NCI-H748 (cell line): ENCODE measurements at regions not wholly inside any gene's neighbourhood (a gene's known extent, or its start where the extent isn't known, plus 50 kb on each side); places are given as distances from the start of the nearest gene placed in this dataset.
"Not testable (repeated sequence)": the region's sequence is repeated elsewhere in the genome, so short reads cannot be mapped to it uniquely, and the experiment has no call there.

ENCODE experiments used
- DNase-seq: peaks from one replicate; lab custom pipeline; 2025; ENCODE audit not compliant: unreplicated experiment; lab: John Stamatoyannopoulos, UW

GRCh38 chr1:105072850-105073249, 1323.2 kb downstream of the AMY1C start:
- DNase-seq: peak; percentile 6

GRCh38 chr1:105073660-105074059, 1324.0 kb downstream of the AMY1C start:
- no peak for DNase-seq

- no peak for DNase-seq
These were observed 1333.9 kb downstream of the AMY1C start for GRCh38 chr1:105083611-105084010.

- DNase-seq: peak; percentile 69
These were observed 1337.8 kb downstream of the AMY1C start for GRCh38 chr1:105087506-105087905.

- no peak for DNase-seq
These were observed 1338.5 kb downstream of the AMY1C start for GRCh38 chr1:105088166-105088565.

GRCh38 chr1:105093893-105094292, 1344.2 kb downstream of the AMY1C start:
- DNase-seq: not testable (repeated sequence)

GRCh38 chr1:105100102-105100501, 1350.4 kb downstream of the AMY1C start:
- peak; percentile 98 for DNase-seq

GRCh38 chr1:105101261-105101660, 1351.6 kb downstream of the AMY1C start:
- DNase-seq: no peak

- no peak for DNase-seq
These were observed 1352.7 kb downstream of the AMY1C start for GRCh38 chr1:105102371-105102770.

- no peak for DNase-seq
These were observed 1372.3 kb downstream of the AMY1C start for GRCh38 chr1:105122041-105122440.

GRCh38 chr1:105137543-105138457, 1388.1 kb downstream of the AMY1C start:
- DNase-seq: peak; percentile 75

GRCh38 chr1:105138458-105138893, 1388.8 kb downstream of the AMY1C start:
- DNase-seq: peak; percentile 77

GRCh38 chr1:105172788-105173187, 1423.1 kb downstream of the AMY1C start:
- DNase-seq: peak; percentile 94

- DNase-seq: no peak
These were observed 1431.1 kb downstream of the AMY1C start for GRCh38 chr1:105180789-105181188.

GRCh38 chr1:105204836-105205371, 1455.2 kb downstream of the AMY1C start:
- no peak for DNase-seq

- DNase-seq: no peak
These were observed 1458.9 kb downstream of the AMY1C start for GRCh38 chr1:105208581-105208980.

GRCh38 chr1:105210747-105211146, 1461.0 kb downstream of the AMY1C start:
- no peak for DNase-seq

GRCh38 chr1:105231378-105231777, 1481.7 kb downstream of the AMY1C start:
- DNase-seq: no peak

GRCh38 chr1:105243411-105243810, 1493.7 kb downstream of the AMY1C start:
- peak; percentile 31 for DNase-seq

GRCh38 chr1:105243969-105244368, 1494.3 kb downstream of the AMY1C start:
- DNase-seq: peak; percentile 72

- DNase-seq: no peak
These were observed 1505.2 kb downstream of the AMY1C start for GRCh38 chr1:105254906-105255305.

GRCh38 chr1:105260001-105260400, 1510.3 kb downstream of the AMY1C start:
- DNase-seq: peak; percentile 94
